ENCODE measurements at regions not wholly inside any gene's neighbourhood (a gene's known extent, or its start where the extent isn't known, plus 50 kb on each side); places are given as distances from the start of the nearest gene placed in this dataset.

DNA sequence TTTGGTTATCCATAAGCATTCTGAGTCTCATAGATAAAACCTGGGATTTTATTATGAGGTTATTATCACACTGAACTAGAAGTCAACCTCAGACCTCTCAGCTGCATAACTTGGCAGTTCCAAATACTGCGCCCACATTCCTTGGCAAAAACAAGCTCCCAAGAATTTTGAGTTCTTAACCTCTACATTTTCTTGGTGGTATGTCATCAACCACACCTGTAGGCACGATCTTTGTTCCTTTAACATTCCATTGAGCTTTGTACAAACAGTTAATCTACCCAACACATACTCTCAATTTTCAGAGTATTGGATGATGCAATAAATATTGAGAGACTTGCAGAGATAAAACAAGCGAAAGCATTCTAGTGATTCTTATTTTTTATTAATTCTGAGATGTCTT, 371.8 kb upstream of the PRICKLE1 start:
- TF ChIP-seq, protein P1, sequence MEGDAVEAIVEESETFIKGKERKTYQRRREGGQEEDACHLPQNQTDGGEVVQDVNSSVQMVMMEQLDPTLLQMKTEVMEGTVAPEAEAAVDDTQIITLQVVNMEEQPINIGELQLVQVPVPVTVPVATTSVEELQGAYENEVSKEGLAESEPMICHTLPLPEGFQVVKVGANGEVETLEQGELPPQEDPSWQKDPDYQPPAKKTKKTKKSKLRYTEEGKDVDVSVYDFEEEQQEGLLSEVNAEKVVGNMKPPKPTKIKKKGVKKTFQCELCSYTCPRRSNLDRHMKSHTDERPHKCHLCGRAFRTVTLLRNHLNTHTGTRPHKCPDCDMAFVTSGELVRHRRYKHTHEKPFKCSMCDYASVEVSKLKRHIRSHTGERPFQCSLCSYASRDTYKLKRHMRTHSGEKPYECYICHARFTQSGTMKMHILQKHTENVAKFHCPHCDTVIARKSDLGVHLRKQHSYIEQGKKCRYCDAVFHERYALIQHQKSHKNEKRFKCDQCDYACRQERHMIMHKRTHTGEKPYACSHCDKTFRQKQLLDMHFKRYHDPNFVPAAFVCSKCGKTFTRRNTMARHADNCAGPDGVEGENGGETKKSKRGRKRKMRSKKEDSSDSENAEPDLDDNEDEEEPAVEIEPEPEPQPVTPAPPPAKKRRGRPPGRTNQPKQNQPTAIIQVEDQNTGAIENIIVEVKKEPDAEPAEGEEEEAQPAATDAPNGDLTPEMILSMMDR (IDR thresholded peaks at IDR 0.05; ENCODE audit: extremely low read depth in 1 of 2, insufficient read depth in 1 of 2, low read depth in 1 of 2, low read length in 2 of 2), result no peak
- TF ChIP-seq MYC (IDR thresholded peaks at IDR 0.05; ENCODE audit: low read depth, low read length), result no peak

All from endothelial cell of umbilical vein (primary cell).